ENCODE measurements at regions not wholly inside any gene's neighbourhood (a gene's known extent, or its start where the extent isn't known, plus 50 kb on each side); places are given as distances from the start of the nearest gene placed in this dataset.

DNA sequence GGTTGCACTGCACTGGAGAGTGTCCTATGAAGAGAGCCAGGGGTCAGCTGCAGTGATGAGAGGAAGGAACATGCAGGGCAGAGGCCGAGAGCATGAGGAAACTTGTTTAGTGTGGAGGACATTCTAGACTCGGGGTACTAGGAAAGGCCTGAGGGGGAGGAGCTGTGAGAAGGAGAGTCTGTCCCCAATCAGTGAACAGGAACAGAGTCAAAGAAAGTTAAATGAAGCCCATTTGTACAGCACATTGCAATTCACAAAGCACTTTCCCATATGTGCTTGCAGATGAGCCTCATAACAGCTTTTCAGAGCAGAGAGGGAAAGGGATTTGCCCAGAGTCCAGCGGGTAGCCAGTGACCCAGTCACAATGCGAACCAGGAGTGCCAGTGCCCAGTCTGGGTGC is 83.4 kb downstream of the NAV1 start:
- no peak overlapping the region for H3K4me3 ChIP-seq (ENCODE audit: low read depth, low read length)
- TF ChIP-seq POLR2A (IDR thresholded peaks at IDR 0.05; ENCODE audit: extremely low read depth, insufficient read length) (no peak), MYC (IDR thresholded peaks at IDR 0.05; ENCODE audit: low read depth, low read length) (no peak)
- TF ChIP-seq, protein P1, sequence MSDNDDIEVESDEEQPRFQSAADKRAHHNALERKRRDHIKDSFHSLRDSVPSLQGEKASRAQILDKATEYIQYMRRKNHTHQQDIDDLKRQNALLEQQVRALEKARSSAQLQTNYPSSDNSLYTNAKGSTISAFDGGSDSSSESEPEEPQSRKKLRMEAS (IDR thresholded peaks at IDR 0.05; ENCODE audit: low read depth, low read length), result no peak
- TF ChIP-seq, protein P2, sequence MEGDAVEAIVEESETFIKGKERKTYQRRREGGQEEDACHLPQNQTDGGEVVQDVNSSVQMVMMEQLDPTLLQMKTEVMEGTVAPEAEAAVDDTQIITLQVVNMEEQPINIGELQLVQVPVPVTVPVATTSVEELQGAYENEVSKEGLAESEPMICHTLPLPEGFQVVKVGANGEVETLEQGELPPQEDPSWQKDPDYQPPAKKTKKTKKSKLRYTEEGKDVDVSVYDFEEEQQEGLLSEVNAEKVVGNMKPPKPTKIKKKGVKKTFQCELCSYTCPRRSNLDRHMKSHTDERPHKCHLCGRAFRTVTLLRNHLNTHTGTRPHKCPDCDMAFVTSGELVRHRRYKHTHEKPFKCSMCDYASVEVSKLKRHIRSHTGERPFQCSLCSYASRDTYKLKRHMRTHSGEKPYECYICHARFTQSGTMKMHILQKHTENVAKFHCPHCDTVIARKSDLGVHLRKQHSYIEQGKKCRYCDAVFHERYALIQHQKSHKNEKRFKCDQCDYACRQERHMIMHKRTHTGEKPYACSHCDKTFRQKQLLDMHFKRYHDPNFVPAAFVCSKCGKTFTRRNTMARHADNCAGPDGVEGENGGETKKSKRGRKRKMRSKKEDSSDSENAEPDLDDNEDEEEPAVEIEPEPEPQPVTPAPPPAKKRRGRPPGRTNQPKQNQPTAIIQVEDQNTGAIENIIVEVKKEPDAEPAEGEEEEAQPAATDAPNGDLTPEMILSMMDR (IDR thresholded peaks at IDR 0.05; ENCODE audit: low read depth, low read length), result no peak
- no peak for DNase-seq (ENCODE audit: low read depth)

DNA sequence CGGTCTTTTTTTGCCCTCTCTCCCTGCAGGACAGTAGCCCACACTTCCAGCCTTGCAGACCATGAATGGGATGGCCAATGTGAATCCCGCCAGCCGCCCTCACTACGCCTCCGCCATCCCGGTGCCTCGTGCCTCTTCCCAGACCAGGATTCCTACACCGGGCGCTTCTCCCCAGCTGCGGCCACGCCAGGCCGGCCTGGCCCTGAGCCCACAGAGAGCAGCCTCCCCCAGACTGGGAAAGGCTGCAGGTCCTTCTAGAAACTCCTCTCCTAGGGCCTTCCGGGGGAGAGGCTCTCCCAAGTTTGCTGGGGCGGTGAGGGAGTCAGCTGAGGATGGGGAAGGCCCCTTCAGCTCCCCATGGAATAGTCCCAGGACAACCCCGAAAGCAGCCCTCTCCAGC is 83.9 kb downstream of the NAV1 start:
- TF ChIP-seq POLR2A (IDR thresholded peaks at IDR 0.05; ENCODE audit: extremely low read depth, insufficient read length) (no peak), MYC (IDR thresholded peaks at IDR 0.05; ENCODE audit: low read depth, low read length) (no peak)
- TF ChIP-seq, protein P1 (IDR thresholded peaks at IDR 0.05; ENCODE audit: low read depth, low read length), result no peak
- TF ChIP-seq, protein P2 (IDR thresholded peaks at IDR 0.05; ENCODE audit: low read depth, low read length), result no peak
- no peak overlapping the region for H3K4me3 ChIP-seq (ENCODE audit: low read depth, low read length)
- no peak for DNase-seq (ENCODE audit: low read depth)

DNA sequence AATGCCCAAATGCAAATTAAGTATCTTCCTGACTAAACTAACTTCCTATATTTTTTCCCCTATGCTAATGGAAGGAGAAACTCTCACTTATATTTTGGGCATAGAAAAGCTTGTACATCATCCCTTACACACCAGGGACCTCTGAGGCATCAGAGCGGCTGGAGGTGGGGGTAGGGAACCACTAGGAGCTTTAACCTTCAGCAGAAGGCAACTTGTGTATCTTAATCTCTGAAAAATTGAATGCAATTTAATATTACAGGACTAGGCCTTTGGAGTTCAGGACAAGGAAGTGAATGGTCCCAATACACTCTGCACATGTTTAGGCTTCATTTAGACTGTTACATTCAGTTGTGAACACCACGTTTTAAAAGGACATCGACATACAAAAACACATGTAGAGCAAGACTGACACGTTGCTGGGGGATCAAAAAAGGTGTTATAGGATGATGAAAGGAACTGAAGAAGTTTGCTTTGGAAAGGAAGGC is 85.9 kb downstream of the NAV1 start:
- no peak overlapping the region for H3K4me3 ChIP-seq (ENCODE audit: low read depth, low read length)

DNA sequence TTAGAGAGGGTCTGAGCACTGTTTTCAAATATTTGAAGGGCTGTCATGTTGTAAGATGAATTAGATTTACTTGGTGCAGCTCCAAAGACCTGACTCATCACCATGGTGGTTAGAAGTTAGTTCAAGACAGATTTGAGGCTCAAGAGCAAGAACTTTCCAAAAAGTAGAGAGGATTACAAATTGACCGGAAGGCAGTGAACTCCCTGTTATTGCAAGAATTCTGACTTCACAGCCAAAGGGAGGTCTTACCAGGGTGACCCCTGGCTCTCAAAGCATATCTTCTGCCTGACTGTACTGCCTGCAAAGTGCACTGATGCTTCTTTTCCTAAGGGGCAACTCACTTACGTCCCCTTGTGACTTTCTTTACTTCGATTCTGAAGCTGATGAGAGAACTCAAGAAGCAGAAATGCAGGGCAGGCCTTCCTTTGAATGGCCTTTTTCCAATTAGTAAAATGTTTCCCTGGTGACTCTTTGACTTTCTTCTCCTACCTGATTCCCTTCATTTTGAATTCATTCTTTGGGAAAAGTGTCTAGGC is 86.4 kb downstream of the NAV1 start:
- H3K4me3 ChIP-seq (ENCODE audit: low read depth, low read length), result no peak overlapping the region
- TF ChIP-seq, protein P1 (IDR thresholded peaks at IDR 0.05; ENCODE audit: low read depth, low read length), result no peak
- TF ChIP-seq MYC (IDR thresholded peaks at IDR 0.05; ENCODE audit: low read depth, low read length), result no peak
- TF ChIP-seq, protein P2 (IDR thresholded peaks at IDR 0.05; ENCODE audit: low read depth, low read length), result no peak
- TF ChIP-seq POLR2A (IDR thresholded peaks at IDR 0.05; ENCODE audit: extremely low read depth, insufficient read length), result no peak
- DNase-seq (ENCODE audit: low read depth), result no peak

More for the DNA sequence above, 85.9 kb downstream of the NAV1 start:
- DNase-seq (ENCODE audit: low read depth), result no peak
- TF ChIP-seq POLR2A (IDR thresholded peaks at IDR 0.05; ENCODE audit: extremely low read depth, insufficient read length) (no peak), MYC (IDR thresholded peaks at IDR 0.05; ENCODE audit: low read depth, low read length) (no peak)
- TF ChIP-seq, protein P2 (IDR thresholded peaks at IDR 0.05; ENCODE audit: low read depth, low read length), result no peak
- TF ChIP-seq, protein P1 (IDR thresholded peaks at IDR 0.05; ENCODE audit: low read depth, low read length), result no peak

DNA sequence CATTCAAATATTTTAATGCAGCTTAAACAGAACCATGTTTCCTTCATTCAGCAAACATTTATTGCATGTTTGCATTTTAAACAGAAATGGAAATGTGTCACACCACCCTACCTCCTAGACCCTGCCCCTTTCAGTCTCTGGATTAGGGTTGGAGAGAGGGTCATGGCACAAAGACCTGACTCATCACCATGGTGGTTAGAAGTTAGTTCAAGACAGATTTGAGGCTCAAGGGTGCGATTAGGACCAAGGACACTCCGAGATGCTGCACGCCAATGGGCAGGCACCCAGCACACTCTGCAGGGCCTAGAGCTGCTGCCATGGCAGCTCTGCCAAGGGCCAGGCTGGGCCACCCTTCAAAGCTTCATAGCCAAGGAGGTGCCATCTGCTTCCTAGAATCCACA is 86.9 kb downstream of the NAV1 start:
- DNase-seq (ENCODE audit: low read depth), result no peak
- TF ChIP-seq, protein P1 (IDR thresholded peaks at IDR 0.05; ENCODE audit: low read depth, low read length), result no peak
- TF ChIP-seq, protein P2 (IDR thresholded peaks at IDR 0.05; ENCODE audit: low read depth, low read length), result no peak
- TF ChIP-seq POLR2A (IDR thresholded peaks at IDR 0.05; ENCODE audit: extremely low read depth, insufficient read length), result no peak
- TF ChIP-seq MYC (IDR thresholded peaks at IDR 0.05; ENCODE audit: low read depth, low read length), result no peak
- H3K4me3 ChIP-seq (ENCODE audit: low read depth, low read length), result no peak overlapping the region

Data from NB4 (cell line).